SK-N-MC (cell line): ENCODE measurements at regions not wholly inside any gene's neighbourhood (a gene's known extent, or its start where the extent isn't known, plus 50 kb on each side); places are given as distances from the start of the nearest gene placed in this dataset.
"Not testable (repeated sequence)": the region's sequence is repeated elsewhere in the genome, so short reads cannot be mapped to it uniquely, and the experiment has no call there.

Source experiments
- DNase-seq: peaks from one replicate; pipeline ENCODE4 v3.0.0-alpha.2; 2011; ENCODE audit warnings: low read depth, low spot score
- H3K27ac ChIP-seq: fragments of 200-600 bp; sonication (generic); 2 replicates; pipeline ENCODE4 v1.5.1; 2016; ENCODE audit warnings: mixed run types
- H3K36me3 ChIP-seq: fragments of 200-600 bp; sonication (generic); 2 replicates; pipeline ENCODE4 v1.6.1; 2017; ENCODE audit warnings: antibody characterized with exemption, low read length, mixed read lengths; ENCODE audit not compliant: insufficient read depth
- H3K4me3 ChIP-seq: fragments of 200-600 bp; sonication (generic); 2 replicates; pipeline ENCODE4 v1.5.1; 2016
- H3K9ac ChIP-seq: fragments of 200-600 bp; sonication (generic); 2 replicates; pipeline ENCODE4 v1.8.0; 2017; ENCODE audit warnings: mixed run types, mixed read lengths; ENCODE audit not compliant: insufficient read length
- H3K9me3 ChIP-seq: fragments of 200-600 bp; sonication (generic); 2 replicates; pipeline ENCODE4 v1.6.1; 2017; ENCODE audit warnings: low read depth, mild to moderate bottlenecking, antibody characterized with exemption, low read length, moderate library complexity, mixed read lengths
- EZH2 ChIP-seq: fragments of 200-600 bp; sonication (generic); IDR thresholded peaks from one replicate; pipeline ENCODE4 v1.6.1; 2017; ENCODE audit warnings: antibody characterized with exemption
- FOXP2 ChIP-seq: optimal IDR thresholded peaks from 2 replicates; pipeline ENCODE3; 2011; ENCODE audit warnings: mild to moderate bottlenecking, moderate library complexity; ENCODE audit not compliant: insufficient read depth; ENCODE audit errors: extremely low read length, control extremely low read depth
- POLR2AphosphoS5 ChIP-seq: IDR thresholded peaks from 2 replicates; pipeline ENCODE4 v1.6.1; 2012; ENCODE audit warnings: mild to moderate bottlenecking, low read depth, low read length, borderline replicate concordance

DNA sequence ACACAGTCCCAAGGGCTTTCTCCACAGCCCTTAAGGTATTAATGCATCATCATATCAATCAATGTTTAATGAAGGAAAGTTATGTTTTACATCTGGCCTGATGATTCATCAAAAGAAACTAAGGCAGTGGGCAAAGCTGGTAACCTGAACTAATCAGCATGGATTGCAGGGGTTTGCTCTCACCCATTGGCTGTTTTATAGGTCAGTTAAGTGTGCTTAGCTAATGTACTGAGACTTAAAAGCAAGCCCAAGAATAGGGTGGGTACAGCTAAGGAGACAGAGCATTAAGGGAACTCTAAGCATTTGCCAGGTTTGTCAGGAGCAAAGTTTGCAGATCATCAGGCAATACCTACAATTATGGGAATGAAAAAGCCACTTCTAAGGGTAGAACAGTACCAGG is 1247.6 kb downstream of the CDH8 start:
- Histone ChIP-seq H3K4me3 (no peak overlapping the region), H3K9ac (no peak overlapping the region), H3K9me3 (no peaks in the 10 kb centered on the region), H3K36me3 (no peaks in the 10 kb centered on the region), H3K27ac (no peak overlapping the region)
- DNase-seq = no peak
- TF ChIP-seq FOXP2 = no peak
- no peak for TF ChIP-seq POLR2AphosphoS5
- TF ChIP-seq EZH2 = no peak

DNA sequence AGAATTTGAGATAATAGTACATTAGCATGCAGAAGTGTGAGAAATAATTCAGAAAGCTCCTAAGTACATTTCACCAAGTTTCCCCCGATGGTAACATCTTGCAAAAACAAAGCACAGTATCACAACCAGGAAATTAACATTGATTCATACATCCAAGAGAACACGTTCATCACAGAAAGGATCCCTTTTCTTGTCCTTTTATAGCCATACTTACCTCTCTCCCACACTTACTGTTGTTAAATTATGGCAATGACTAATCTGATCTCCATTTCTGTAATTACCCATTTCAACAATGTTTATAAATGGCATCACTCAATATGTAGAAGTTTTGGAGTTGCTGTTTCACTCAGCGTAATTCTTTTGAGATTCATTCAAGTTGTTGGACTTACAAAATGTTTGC is 1260.0 kb downstream of the CDH8 start:
- H3K4me3 ChIP-seq = no peak overlapping the region
- no peak overlapping the region for H3K27ac ChIP-seq
- DNase-seq = no peak
- TF ChIP-seq POLR2AphosphoS5 = no peak
- TF ChIP-seq FOXP2 = no peak
- TF ChIP-seq EZH2 = no peak
- H3K9me3 ChIP-seq = no peaks in the 10 kb centered on the region
- H3K9ac ChIP-seq = no peak overlapping the region
- H3K36me3 ChIP-seq = no peaks in the 10 kb centered on the region

DNA sequence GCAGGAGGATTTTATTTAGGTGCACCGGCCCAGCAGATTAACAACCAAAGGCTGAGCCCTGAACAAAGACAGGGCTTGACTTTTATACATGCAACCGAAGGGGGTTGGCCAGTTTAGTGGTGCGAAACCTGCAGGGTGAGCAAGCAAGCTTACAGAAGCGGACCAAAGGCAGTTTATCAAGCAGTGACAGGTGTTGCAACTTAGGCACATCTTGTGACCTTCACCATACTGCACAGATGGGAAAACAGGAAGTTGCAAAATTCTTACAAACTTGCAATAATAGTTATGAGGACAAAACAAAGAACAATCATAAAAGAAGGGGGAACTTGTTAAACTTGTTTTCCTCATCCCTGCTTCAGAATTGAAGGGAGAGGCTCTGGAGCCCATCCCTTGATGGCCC is 1265.1 kb downstream of the CDH8 start:
- H3K9me3 ChIP-seq = no peaks in the 10 kb centered on the region
- no peak for DNase-seq
- no peak for TF ChIP-seq FOXP2
- no peak for TF ChIP-seq POLR2AphosphoS5
- TF ChIP-seq EZH2 = no peak

DNA sequence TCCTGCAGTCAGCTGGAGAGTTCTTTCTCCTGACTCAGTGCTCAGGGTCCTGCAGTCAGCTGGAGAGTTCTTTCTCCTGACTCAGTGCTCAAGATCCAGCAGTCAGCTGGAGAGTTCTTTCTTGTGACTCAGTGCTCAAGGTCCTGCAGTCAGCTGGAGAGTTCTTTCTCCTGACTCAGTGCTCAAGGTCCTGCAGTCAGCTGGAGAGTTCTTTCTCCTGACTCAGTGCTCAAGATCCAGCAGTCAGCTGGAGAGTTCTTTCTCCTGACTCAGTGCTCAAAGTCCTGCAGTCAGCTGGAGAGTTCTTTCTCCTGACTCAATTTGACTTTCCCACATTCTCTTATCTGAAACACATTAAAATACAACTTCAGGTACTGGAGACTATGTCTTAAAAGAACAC is 1265.9 kb downstream of the CDH8 start:
- not testable (repeated sequence) for H3K9me3 ChIP-seq, H3K9ac ChIP-seq, H3K36me3 ChIP-seq, H3K27ac ChIP-seq, H3K4me3 ChIP-seq, DNase-seq

More for the DNA sequence above, 1265.1 kb downstream of the CDH8 start:
- Histone ChIP-seq H3K36me3 (no peaks in the 10 kb centered on the region), H3K27ac (no peak overlapping the region), H3K9ac (no peak overlapping the region), H3K4me3 (no peak overlapping the region)

DNA sequence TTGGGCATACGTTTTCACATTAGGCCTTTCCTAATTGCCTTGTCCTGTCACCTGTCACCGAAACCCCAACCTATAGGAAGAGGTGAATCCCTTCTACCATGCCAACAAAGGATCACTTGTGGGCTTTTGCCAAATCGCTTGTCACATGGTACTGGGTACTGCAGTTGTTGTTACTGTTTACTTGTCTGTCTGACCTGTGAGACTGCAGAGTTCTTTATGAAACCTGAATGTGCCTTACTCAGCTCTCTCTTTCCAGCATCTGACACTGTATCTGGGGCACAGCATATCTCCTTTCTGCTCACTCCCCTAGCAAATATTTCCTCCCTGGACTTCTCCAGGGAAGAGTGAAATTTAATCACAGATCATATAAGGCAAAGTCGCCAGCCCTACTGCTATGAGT is 1272.4 kb downstream of the CDH8 start:
- H3K4me3 ChIP-seq = no peak overlapping the region
- no peak for TF ChIP-seq FOXP2
- no peak for TF ChIP-seq POLR2AphosphoS5
- TF ChIP-seq EZH2 = no peak

DNA sequence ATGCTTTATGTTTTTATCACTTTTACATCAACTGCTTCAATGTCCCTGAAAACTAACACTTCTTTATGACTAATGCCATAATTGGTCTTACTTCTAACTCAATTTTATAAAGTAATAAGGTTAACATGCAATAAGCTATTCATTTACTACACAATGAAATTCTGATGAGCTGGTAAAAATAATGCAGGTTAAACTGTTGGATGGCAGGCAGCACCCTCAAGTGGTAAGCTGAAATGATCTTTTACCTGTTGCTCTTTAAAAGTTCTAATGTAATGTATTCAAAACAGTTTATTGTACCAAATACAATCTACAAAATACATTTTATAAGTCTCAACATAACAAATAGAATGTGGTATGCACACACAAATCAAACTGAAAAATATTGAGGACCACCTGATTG is 1280.3 kb downstream of the CDH8 start:
- no peaks in the 10 kb centered on the region for H3K9me3 ChIP-seq
- no peak for TF ChIP-seq FOXP2
- TF ChIP-seq POLR2AphosphoS5 = no peak
- no peak for TF ChIP-seq EZH2

More for the DNA sequence above, 1272.4 kb downstream of the CDH8 start:
- Histone ChIP-seq H3K36me3 (no peaks in the 10 kb centered on the region), H3K9me3 (no peaks in the 10 kb centered on the region), H3K27ac (no peak overlapping the region), H3K9ac (no peak overlapping the region)
- DNase-seq = no peak

DNA sequence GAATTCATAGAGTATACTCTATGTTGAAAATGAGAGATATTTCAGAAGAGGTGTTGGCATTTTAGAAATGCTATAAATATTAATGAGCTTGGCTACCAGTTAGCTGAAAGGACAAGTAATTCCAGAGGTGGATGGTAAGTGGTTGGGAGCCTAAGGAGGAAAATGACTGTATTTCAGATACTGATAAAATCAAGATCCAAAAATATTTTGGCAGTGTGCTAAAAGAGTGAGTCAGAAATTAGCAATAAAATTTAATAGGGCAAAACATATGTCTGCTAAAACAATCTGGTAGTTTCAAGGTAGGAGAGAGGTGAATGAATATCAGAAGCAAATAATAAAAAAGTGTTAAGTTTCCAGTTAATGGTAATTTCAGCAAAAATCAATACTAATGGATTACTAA is 1287.9 kb downstream of the CDH8 start:
- TF ChIP-seq POLR2AphosphoS5 (no peak), EZH2 (no peak), FOXP2 (no peak)
- Histone ChIP-seq H3K9me3 (no peaks in the 10 kb centered on the region), H3K27ac (no peak overlapping the region), H3K9ac (no peak overlapping the region), H3K4me3 (no peak overlapping the region), H3K36me3 (no peaks in the 10 kb centered on the region)
- DNase-seq = no peak

More for the DNA sequence above, 1280.3 kb downstream of the CDH8 start:
- no peak overlapping the region for H3K4me3 ChIP-seq
- H3K27ac ChIP-seq = no peak overlapping the region
- H3K36me3 ChIP-seq = no peaks in the 10 kb centered on the region
- no peak for DNase-seq
- no peak overlapping the region for H3K9ac ChIP-seq

DNA sequence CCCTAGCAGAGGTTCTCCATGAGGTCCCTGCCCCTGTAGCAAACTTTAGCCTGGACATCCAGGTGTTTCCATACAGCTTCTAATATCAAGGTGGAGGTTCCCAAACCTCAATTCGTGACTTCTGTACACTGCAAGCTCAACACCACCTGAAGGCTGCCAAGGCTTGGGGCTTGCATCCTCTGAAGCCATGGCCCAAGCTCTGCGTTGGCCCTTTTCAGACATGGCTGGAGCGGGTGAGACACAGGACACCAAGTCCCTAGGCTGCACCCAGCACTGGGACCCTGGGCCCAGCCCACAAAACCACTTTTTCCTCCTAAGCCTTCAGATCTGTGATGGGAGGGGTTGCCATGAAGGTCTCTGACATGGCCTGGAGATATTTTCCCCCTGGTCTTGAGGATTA is 1292.0 kb downstream of the CDH8 start:
- H3K36me3 ChIP-seq = no peaks in the 10 kb centered on the region
- H3K27ac ChIP-seq = no peak overlapping the region
- no peak overlapping the region for H3K9ac ChIP-seq
- no peak for DNase-seq
- H3K4me3 ChIP-seq = no peak overlapping the region
- no peak for TF ChIP-seq POLR2AphosphoS5
- TF ChIP-seq FOXP2 = no peak
- no peak for TF ChIP-seq EZH2
- H3K9me3 ChIP-seq = no peaks in the 10 kb centered on the region

DNA sequence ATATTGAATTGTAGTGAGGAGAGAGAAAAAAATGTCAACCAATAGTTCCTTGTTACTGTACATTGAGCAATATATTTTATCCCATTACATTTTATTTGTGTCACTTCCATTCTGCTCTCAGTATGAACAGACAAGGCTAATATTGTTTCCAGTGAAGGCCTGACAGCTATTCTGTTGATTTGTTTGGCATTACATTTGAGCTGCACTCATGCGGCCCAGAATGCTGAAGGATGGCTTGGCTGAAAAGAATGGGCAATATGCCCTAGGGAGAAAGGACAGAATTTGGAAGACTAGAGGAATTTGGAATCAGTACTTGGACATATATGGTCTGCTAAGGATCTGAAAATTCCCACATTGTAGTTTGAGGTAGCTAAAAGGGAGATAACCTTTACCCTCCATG is 1294.4 kb downstream of the CDH8 start:
- TF ChIP-seq EZH2 = no peak
- TF ChIP-seq FOXP2 = no peak
- TF ChIP-seq POLR2AphosphoS5 = no peak
- no peaks in the 10 kb centered on the region for H3K9me3 ChIP-seq
- H3K27ac ChIP-seq = no peak overlapping the region
- H3K4me3 ChIP-seq = no peak overlapping the region
- DNase-seq = no peak
- no peak overlapping the region for H3K9ac ChIP-seq
- H3K36me3 ChIP-seq = no peaks in the 10 kb centered on the region
